ENCODE measurements at regions not wholly inside any gene's neighbourhood (a gene's known extent, or its start where the extent isn't known, plus 50 kb on each side); places are given as distances from the start of the nearest gene placed in this dataset.

DNA sequence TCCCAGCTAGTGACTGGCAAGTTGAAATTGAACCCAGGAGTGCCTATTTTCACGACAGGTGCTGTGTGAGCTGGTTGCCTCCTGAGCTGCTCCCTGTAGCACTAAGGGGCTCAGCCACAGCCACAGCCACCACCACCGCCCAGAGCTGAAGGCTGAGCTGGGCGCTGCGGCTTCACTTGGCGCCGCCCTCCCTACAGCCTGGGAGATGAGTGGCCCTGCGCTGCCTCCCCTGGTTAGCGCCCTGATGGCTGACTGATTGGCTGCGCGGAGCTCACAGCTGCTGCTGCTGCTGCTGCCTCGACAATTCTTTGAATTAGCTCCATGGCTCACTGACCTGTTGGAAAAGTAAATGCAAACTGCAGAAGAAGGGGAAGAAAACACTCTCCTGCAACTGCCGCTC lies 91.8 kb upstream of the TMEM132E start:
- TF ChIP-seq CTCF (IDR thresholded peaks at IDR 0.05) (no peak), POLR2AphosphoS5 (IDR thresholded peaks at IDR 0.05) (no peak), POLR2A (IDR thresholded peaks at IDR 0.05) (no peak)
